Stimulated activated CD8-positive, alpha-beta memory T cell treated with anti-CD3 and anti-CD28 coated beads, Interleukin-2, amount 100 ng/mL, for 48 hours (primary cell): ENCODE measurements at regions not wholly inside any gene's neighbourhood (a gene's known extent, or its start where the extent isn't known, plus 50 kb on each side); places are given as distances from the start of the nearest gene placed in this dataset.

ENCODE experiments used
- DNase-seq, 2 donors: peaks; one replicate each; pipeline ENCODE4 v3.0.0-alpha.2; 2020; ENCODE audit warnings: low read depth in 2 of 2

GRCh38 chr9:107064378-107064777, 201.4 kb downstream of the ZNF462 start:
- no peak for DNase-seq

GRCh38 chr9:107065549-107065948, 202.6 kb downstream of the ZNF462 start:
- DNase-seq, result no peak

- no peak for DNase-seq
These were observed 204.9 kb downstream of the ZNF462 start for GRCh38 chr9:107067739-107068416.

GRCh38 chr9:107068581-107068980, 205.6 kb downstream of the ZNF462 start:
- no peak for DNase-seq

GRCh38 chr9:107070586-107070985, 207.6 kb downstream of the ZNF462 start:
- DNase-seq, result no peak

- DNase-seq, result no peak
These were observed 205.0 kb upstream of the RAD23B start for GRCh38 chr9:107078061-107078460.

GRCh38 chr9:107079589-107079988, 203.5 kb upstream of the RAD23B start:
- DNase-seq, result no peak

- DNase-seq, result no peak
These were observed 202.9 kb upstream of the RAD23B start for GRCh38 chr9:107080130-107080529.

- DNase-seq, result no peak
These were observed 196.6 kb upstream of the RAD23B start for GRCh38 chr9:107086460-107086859.

GRCh38 chr9:107087222-107087621, 195.9 kb upstream of the RAD23B start:
- no peak for DNase-seq

GRCh38 chr9:107090218-107090617, 192.9 kb upstream of the RAD23B start:
- DNase-seq, result no peak

- no peak for DNase-seq
These were observed 189.6 kb upstream of the RAD23B start for GRCh38 chr9:107093365-107094060.

- no peak for DNase-seq
These were observed 188.7 kb upstream of the RAD23B start for GRCh38 chr9:107094370-107094769.

GRCh38 chr9:107100591-107100990, 182.5 kb upstream of the RAD23B start:
- no peak for DNase-seq

GRCh38 chr9:107102011-107102410, 181.1 kb upstream of the RAD23B start:
- no peak for DNase-seq

GRCh38 chr9:107103621-107104020, 179.5 kb upstream of the RAD23B start:
- DNase-seq, result no peak

GRCh38 chr9:107105784-107106183, 177.3 kb upstream of the RAD23B start:
- no peak for DNase-seq

GRCh38 chr9:107106416-107106815, 176.7 kb upstream of the RAD23B start:
- no peak for DNase-seq

- no peak for DNase-seq
These were observed 174.5 kb upstream of the RAD23B start for GRCh38 chr9:107108342-107109130.

- no peak for DNase-seq
These were observed 173.8 kb upstream of the RAD23B start for GRCh38 chr9:107109324-107109723.

- no peak for DNase-seq
These were observed 172.9 kb upstream of the RAD23B start for GRCh38 chr9:107110153-107110552.

- no peak for DNase-seq
These were observed 170.3 kb upstream of the RAD23B start for GRCh38 chr9:107112707-107113243.
